Small intestine (tissue), 7 donors: ENCODE measurements at regions not wholly inside any gene's neighbourhood (a gene's known extent, or its start where the extent isn't known, plus 50 kb on each side); places are given as distances from the start of the nearest gene placed in this dataset.
"Not testable (repeated sequence)": the region's sequence is repeated elsewhere in the genome, so short reads cannot be mapped to it uniquely, and the experiment has no call there.

Experiments used
- DNase-seq, 2 donors: peaks; one replicate each; pipeline versions ENCODE4 v3.0.0 to v3.0.0-alpha.2; 2013
- FAIRE-seq: peaks from 2 replicates; lab custom pipeline; 2012; peaks lifted over from hg19 to GRCh38; lab: Jason Lieb, UNC
- H3K27ac ChIP-seq, 3 donors: one replicate each; pipeline ENCODE4 v1.5.1; 2013; ENCODE audit warnings: low read length in 2 of 3, mild to moderate bottlenecking in 2 of 3, control low read depth in 1 of 3, inconsistent platforms in 1 of 3, low read depth in 1 of 3, moderate library complexity in 1 of 3
- H3K27me3 ChIP-seq, 3 donors: one replicate each; pipeline ENCODE4 v1.6.1; 2013; ENCODE audit warnings: low read length in 3 of 3, inconsistent platforms in 1 of 3; ENCODE audit not compliant: control insufficient read depth in 3 of 3, insufficient read depth in 3 of 3
- H3K36me3 ChIP-seq, 3 donors: one replicate each; pipeline ENCODE4 v1.6.1; 2013; ENCODE audit warnings: low read length in 3 of 3, inconsistent platforms in 1 of 3, low read depth in 1 of 3, mild to moderate bottlenecking in 1 of 3, moderate library complexity in 1 of 3; ENCODE audit not compliant: control insufficient read depth in 3 of 3, insufficient read depth in 2 of 3
- H3K4me1 ChIP-seq, 3 donors: one replicate each; pipeline ENCODE4 v1.6.1; 2013; ENCODE audit warnings: low read length in 2 of 3, inconsistent platforms in 1 of 3, low read depth in 1 of 3, mild to moderate bottlenecking in 1 of 3, moderate library complexity in 1 of 3; ENCODE audit not compliant: control insufficient read depth in 3 of 3, insufficient read depth in 2 of 3
- H3K4me3 ChIP-seq, 3 donors: one replicate each; pipeline ENCODE4 v1.5.1; 2013; ENCODE audit warnings: low read length in 3 of 3, control low read depth in 1 of 3, inconsistent platforms in 1 of 3, low read depth in 1 of 3, mild to moderate bottlenecking in 1 of 3, moderate library complexity in 1 of 3
- H3K9me3 ChIP-seq, 2 donors: one replicate each; pipeline ENCODE4 v1.6.1; 2013; ENCODE audit warnings: low read depth in 1 of 2, low read length in 1 of 2; ENCODE audit not compliant: control insufficient read depth in 2 of 2, insufficient read depth in 1 of 2
- WGBS, 3 donors: extraction: QIAGEN DNeasy Blood & Tissue Kit; methylation state at CpG; one replicate each; pipeline ENCODE4 v1.1.7; 2013; 5-methylcytosine and 5-hydroxymethylcytosine counted together
- donor health status: healthy with polysubstance abuse.
- donor health status: control.
- donor health status: control.
- donor health status: Bipolar disorder and iron deficiency.
- donor health status: healthy.

- Histone ChIP-seq H3K4me3 (no peak overlapping the region), H3K9me3 (no peaks in the 10 kb centered on the region), H3K27me3 (no peaks in the 10 kb centered on the region), H3K27ac (no peak overlapping the region), H3K36me3 (no peaks in the 10 kb centered on the region), H3K4me1 (no peaks in the 10 kb centered on the region)
- WGBS, 3 donors, result 64 to 74% (median 74%) methylated on average over 1 of the region's 1 CpG
- DNase-seq (no peak), FAIRE-seq (no peak)
Measured at GRCh38 chr4:104912518-104912917, 234.2 kb upstream of the TET2 start.

DNA sequence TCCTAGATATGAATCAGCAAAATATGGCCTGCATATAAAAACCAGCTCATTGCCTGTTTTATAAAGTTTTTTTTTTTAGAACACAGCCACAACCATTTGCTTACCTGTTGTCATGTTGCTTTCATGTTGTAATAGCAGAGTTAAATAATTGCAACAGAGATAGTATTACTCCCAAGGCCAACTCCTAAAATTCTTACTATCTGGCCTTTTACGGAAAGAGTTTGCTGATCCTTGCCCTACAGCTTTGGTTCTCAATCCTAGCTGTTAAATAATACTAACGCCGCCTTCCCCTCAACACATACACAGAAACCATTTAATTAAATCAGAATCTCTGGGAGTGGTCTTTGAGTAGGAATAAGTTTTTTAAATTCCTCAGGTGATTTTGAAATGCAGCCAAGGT is 231.3 kb upstream of the TET2 start:
- DNase-seq (no peak), FAIRE-seq (no peak)
- H3K36me3 ChIP-seq, result no peaks in the 10 kb centered on the region
- no peaks in the 10 kb centered on the region for H3K4me1 ChIP-seq
- WGBS, 3 donors, result 80 to 86% (median 82%) methylated on average over 3 of the region's 3 CpGs
- no peak overlapping the region for H3K27ac ChIP-seq
- no peaks in the 10 kb centered on the region for H3K9me3 ChIP-seq
- no peaks in the 10 kb centered on the region for H3K27me3 ChIP-seq
- no peak overlapping the region for H3K4me3 ChIP-seq

DNA sequence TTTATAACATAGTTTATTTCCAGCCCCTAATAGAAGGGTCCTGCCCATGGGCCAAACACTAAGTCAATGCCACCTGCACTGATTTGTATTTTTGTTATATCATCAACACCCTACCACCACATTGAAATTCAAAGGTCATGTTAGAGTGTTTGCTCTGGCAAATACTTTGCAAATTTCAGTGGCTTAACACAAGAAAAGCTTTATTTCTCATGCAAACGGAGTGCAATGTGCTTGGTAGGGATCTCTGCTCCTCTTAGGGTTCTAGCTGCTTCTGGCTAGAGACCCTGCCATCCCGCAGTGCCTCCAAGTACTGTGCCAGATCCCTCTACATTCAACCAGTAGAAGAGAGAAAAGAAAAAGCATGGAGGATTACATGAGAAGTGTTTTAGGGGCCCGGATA is 230.8 kb upstream of the TET2 start:
- no peak overlapping the region for H3K27ac ChIP-seq
- DNase-seq (no peak), FAIRE-seq (no peak)
- no peaks in the 10 kb centered on the region for H3K27me3 ChIP-seq
- H3K4me1 ChIP-seq, result no peaks in the 10 kb centered on the region
- no peak overlapping the region for H3K4me3 ChIP-seq
- 38 to 61% (median 45%) methylated on average over 3 of the region's 3 CpGs for WGBS, 3 donors
- no peaks in the 10 kb centered on the region for H3K36me3 ChIP-seq
- no peaks in the 10 kb centered on the region for H3K9me3 ChIP-seq

DNA sequence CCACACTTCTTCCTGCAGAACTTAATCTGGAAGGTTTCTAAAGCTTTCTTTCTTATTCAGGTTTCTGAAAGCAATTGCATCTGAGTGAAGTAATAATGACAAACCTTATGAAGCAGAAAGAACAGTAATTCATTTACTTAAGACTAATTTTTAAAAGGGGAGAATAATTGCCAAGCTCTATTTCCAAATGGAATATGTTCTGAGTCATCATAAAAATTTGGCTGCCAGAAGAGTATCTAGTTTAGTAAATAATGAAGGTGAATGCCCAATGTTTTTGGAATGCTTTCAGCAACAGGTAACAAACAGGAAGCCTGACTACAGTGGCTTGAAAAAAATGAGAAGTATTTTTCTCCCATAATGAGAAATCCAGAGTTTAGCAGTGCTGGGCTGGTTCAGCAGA is 227.3 kb upstream of the TET2 start:
- no peak overlapping the region for H3K4me3 ChIP-seq
- DNase-seq (no peak), FAIRE-seq (no peak)
- no peaks in the 10 kb centered on the region for H3K27me3 ChIP-seq
- H3K4me1 ChIP-seq, result no peaks in the 10 kb centered on the region
- no peak overlapping the region for H3K27ac ChIP-seq
- H3K36me3 ChIP-seq, result no peaks in the 10 kb centered on the region
- H3K9me3 ChIP-seq, result no peaks in the 10 kb centered on the region

- DNase-seq (no peak), FAIRE-seq (no peak)
- no peak overlapping the region for H3K4me3 ChIP-seq
- no peak overlapping the region for H3K27ac ChIP-seq
- 89 to 97% (median 93%) methylated on average over 7 of the region's 7 CpGs for WGBS, 3 donors
- no peaks in the 10 kb centered on the region for H3K9me3 ChIP-seq
- H3K36me3 ChIP-seq, result no peaks in the 10 kb centered on the region
- H3K4me1 ChIP-seq, result no peaks in the 10 kb centered on the region
- H3K27me3 ChIP-seq, result no peaks in the 10 kb centered on the region
Measured at GRCh38 chr4:104930298-104930697, 216.4 kb upstream of the TET2 start.

- not testable (repeated sequence) for H3K4me1 ChIP-seq, H3K36me3 ChIP-seq, H3K4me3 ChIP-seq, H3K27me3 ChIP-seq, H3K27ac ChIP-seq, FAIRE-seq, H3K9me3 ChIP-seq
- peak; percentile 5 to 29 for DNase-seq
- 25 to 30% (median 29%) methylated on average over 5 of the region's 5 CpGs for WGBS, 3 donors
Measured at GRCh38 chr4:104930745-104931736, 215.6 kb upstream of the TET2 start.

DNA sequence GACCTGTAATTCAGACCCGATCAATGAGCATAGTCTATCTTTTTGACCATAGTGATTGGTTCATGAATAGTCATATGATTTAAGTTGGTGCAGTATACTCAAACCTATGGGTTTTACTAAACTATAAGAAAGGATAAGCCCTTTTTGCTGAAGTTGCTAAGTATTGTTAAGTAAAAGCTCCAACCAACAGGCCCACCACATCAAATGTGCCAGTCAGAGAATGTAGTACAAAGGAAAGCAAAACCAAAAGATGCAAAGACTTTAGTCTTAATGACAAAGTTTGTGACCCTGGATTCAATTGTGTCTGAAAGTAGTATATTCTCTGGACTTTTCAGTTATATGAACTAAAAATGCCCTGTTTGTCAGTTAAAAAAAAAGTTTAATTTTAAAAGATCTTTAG is 208.1 kb upstream of the TET2 start:
- Histone ChIP-seq H3K27ac (no peak overlapping the region), H3K4me3 (no peak overlapping the region), H3K27me3 (no peaks in the 10 kb centered on the region), H3K9me3 (no peaks in the 10 kb centered on the region), H3K4me1 (no peaks in the 10 kb centered on the region), H3K36me3 (no peaks in the 10 kb centered on the region)
- FAIRE-seq, result no peak
- no peak for DNase-seq
- 90 to 94% (median 93%) methylated on average over 1 of the region's 1 CpG for WGBS, 3 donors

DNA sequence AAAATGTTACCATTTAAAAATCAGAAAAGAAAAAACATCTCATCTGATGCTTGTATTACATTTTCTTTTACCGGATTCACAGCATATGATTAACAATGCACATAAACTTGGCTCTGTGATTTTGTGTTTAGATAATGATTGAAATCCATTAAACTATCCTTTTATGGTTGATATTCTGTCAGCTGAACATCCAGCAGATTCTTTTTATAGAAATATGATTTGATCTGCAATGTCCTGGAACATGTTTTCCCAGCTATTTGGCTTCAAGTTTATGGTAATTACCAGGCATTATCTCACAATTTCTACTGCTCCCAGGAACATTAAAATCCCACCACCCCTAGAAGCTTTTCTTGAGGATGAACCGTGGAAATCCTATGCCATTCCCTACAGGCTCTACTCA is 205.7 kb upstream of the TET2 start:
- no peaks in the 10 kb centered on the region for H3K9me3 ChIP-seq
- WGBS, 3 donors, result 83 to 87% (median 84%) methylated on average over 2 of the region's 2 CpGs
- no peak overlapping the region for H3K4me3 ChIP-seq
- no peak overlapping the region for H3K27ac ChIP-seq
- no peak for FAIRE-seq
- H3K27me3 ChIP-seq, result no peaks in the 10 kb centered on the region
- no peaks in the 10 kb centered on the region for H3K36me3 ChIP-seq
- no peaks in the 10 kb centered on the region for H3K4me1 ChIP-seq
- DNase-seq, result no peak
